NCI-H187 (cell line): ENCODE measurements at regions not wholly inside any gene's neighbourhood (a gene's known extent, or its start where the extent isn't known, plus 50 kb on each side); places are given as distances from the start of the nearest gene placed in this dataset.
"Not testable (repeated sequence)": the region's sequence is repeated elsewhere in the genome, so short reads cannot be mapped to it uniquely, and the experiment has no call there.

Source experiments
- DNase-seq, 2 experiments: peaks; one replicate each; lab custom pipeline; 2025; lab: John Stamatoyannopoulos, UW

DNA sequence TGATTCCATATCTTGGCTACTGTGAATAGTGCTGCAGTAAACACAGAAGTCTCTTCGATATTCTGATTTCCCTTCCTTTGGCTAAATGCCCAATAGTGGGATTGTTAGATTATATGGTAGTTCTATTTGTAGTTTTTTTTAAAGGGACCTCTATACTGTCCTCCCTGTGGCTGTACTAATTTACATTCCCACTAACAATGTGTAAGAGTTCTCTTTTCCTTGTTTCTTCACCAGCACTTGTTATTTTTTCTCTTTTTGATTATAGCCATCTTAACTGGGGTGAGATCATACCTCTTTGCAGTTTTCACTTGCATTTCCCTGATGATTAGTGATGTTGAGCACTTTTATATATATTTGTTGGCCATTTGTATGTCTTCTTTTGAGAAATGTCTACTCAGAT, 102.0 kb downstream of the CARTPT start:
- DNase-seq: no peak

DNA sequence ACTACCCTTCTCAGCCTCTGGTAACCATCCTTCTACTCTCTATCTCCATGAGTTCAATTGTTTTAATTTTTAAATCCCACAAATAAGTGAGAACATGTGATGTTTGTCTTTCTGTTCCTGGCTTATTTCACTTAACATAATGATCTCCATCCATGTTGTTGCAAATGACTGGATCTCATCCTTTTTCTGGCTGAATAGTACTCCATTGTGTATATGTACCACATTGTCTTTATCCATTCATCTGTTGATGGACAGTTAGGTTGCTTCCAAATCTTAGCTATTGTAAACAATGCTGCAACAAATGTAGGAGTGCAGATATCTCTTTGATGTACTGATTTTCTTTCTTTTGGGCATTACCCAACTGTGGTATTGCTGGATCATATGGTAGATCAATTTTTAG, 103.0 kb downstream of the CARTPT start:
- DNase-seq: not testable (repeated sequence)

- DNase-seq: no peak
These were observed 106.9 kb downstream of the CARTPT start for GRCh38 chr5:71825992-71826391.

DNA sequence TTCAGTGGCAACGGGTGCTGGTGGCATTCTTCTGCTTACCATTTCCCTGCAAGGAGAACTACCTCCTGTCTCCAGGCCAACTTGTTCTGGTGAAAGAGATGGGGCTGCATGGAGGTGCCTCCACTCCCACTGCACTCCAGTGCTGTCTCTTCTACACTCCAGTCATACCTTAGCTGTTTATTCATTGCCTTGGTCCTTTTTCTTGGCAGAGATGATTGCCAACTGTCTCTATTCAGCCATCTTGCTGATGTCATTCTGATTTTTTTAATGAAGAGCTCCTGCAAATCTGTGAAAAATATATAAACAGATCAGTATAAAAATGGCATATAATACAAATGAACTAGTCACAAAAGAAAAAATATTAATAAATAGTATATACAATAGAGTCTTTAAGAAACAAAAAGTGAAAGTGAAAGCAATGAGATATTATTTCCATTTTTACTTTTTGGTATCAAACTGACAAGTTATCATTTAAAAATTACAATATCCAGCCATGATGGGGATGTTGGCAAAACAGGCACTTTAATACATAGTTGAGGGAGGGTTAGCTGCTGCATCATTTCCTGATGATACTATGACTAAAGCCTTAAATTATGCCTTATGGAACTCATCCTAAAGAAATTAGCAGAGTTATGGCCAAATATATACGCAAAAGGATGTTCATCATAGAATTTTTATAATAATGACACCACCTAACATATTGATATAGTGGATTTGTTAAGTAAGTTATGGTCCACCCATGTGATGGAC, 109.4 kb downstream of the CARTPT start:
- no peak for DNase-seq

- DNase-seq: no peak
These were observed 110.1 kb downstream of the CARTPT start for GRCh38 chr5:71829206-71829605.

DNA sequence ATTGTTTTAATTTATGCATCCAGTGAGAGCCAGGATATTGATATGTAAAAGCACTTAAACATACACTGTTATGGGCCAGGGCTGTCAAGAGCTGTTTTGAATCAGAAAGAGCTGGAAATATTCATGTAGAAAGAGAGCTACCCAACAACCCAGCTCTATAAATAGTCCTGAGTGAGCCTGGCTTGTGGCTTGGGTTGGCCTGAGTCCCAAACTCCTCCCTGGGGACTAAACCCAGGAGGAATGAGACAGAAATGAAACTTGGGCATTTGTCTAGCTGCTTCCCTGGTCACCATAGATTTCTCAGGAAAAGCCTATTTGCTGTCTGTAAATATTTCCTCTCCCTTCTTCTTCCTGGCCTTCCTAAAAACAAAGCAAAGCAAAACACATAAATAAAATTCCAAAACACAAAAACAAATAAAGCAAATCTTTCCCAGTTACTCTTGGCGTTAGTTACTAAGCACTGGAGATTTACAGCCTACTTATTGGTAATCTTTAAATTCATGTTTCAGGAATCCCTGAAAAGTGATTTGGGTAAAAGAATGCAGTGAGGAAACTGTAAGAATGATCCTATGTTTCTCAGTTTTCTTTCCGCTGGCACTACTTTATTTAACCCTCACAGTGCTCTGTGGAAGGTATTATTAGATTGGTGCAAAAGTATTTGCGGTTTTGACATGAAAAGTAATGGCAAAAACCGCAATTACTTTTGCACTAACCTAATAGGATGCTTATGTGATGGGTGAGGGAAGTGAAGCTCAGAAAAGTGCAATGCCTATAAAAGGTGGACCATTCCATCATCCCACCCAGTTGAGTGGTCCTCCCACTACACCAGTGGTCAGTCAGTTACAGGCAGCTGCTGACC, 111.8 kb downstream of the CARTPT start:
- DNase-seq: peak; percentile 78 to 83

- DNase-seq: no peak
These were observed 114.0 kb downstream of the CARTPT start for GRCh38 chr5:71832812-71833715.

DNA sequence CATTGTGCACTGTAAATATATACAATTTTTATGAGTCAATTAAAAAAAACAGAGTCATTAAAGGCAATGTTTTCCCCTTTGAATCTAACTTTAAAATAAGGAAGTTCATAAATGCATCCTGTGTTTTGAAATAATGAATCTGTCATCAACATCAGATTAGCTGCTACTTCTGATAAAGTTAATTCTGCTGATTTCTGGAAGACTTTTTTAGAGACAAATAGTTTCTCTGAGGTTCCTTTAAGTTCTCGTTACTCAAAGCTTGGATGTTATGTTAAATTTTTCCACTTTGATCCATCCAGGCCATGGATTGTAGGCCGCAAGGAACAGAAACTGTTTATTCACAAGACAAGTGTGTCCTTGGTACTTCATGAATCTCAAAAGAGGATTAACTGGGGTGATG, 115.5 kb downstream of the CARTPT start:
- DNase-seq: no peak

GRCh38 chr5:71836084-71836483, 117.0 kb downstream of the CARTPT start:
- DNase-seq: no peak

GRCh38 chr5:71836559-71837112, 117.6 kb downstream of the CARTPT start:
- DNase-seq: no peak

DNA sequence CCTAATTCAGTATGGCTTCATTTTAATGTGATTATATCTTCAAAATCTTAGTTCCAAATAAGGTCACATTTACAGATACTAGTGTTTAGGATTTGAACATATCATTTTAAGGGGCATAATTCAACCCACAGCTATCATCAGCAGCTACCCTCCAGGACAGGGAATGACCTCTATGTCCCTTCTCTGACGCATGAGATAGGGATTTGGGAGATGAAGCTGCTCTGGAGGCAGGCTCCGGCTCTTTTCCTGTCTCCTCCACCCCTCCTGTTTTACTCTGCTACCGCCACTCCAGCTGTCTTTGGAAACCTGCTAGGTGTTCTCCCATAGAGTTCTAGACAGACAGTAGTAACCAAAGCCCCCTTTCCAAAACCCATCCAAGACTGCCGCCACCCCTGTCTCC, 119.2 kb downstream of the CARTPT start:
- DNase-seq: no peak

DNA sequence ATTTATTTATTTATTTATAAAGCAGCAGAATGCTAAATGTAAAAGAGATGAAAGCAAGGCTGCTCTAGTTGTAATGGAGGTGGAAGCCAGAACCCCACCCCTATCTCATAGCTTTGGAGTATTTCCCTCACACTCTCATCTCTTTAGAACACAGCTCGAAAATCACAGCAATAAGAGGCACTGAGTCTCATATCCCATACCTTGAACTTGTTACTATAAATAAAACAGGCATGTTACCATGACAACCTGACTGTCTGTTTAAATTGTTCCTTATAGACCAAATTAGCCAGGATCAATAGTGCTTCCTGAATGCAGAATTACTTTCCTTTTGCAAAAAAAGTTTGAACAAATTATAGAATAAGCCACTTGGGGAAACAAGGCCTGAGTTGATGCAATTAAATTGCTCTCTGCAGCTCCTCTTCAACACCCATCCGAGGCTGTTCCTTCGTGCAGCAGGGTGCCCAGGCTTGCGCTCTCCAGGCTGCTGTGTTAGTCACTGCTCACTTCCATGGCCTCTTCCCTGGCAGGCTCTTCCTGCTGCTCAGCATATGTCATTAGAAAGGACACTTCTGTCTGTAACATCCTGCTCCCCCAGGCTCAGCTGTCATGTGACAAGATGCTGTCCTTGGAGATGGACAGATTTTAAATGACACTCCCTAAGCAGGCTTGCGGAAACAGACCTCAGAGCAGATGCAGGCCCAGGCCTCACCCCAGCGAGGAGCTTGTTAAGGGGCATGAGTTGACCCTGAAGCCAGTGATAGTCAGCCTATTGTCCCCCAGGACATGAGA, 120.2 kb downstream of the CARTPT start:
- DNase-seq: no peak

DNA sequence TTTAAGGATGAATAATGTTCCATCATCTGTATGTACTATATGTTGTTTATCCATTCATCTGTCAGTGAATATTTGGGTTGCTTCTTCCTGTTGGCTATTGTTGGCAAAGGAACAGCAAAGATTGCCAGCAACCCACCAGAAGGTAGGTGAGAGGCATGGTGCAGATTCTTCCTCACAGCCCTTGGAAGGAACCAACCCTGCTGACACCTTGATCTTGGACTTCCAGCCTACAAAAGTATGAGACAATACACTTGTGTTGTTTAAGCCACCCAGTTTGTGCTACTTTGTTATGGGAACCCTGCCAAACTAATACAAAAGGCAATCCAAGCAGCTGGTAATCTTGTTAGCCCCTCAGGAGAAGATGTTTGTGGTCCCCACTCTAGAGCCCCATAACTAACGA, 122.0 kb downstream of the CARTPT start:
- DNase-seq: no peak

DNA sequence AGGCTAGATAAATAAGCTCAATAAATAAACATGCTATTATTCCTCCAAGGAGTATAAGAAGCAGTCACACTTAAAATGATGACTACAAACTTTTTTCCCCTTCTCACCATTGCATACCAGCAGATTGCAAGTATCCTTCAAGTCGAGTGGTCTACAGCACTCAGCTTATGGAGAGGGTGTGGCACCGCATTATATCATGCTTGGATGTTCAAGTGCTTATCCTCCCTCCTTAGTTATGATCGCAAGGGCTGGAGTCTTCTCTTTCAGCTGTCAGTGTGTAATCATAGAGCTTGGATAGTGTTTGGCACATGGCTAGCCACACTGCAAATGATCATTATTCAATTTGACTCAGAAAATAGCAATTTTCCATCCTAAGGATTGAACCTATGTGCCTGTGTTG, 124.0 kb downstream of the CARTPT start:
- DNase-seq: no peak

- DNase-seq: no peak
These were observed 125.8 kb downstream of the CARTPT start for GRCh38 chr5:71844862-71845261.

DNA sequence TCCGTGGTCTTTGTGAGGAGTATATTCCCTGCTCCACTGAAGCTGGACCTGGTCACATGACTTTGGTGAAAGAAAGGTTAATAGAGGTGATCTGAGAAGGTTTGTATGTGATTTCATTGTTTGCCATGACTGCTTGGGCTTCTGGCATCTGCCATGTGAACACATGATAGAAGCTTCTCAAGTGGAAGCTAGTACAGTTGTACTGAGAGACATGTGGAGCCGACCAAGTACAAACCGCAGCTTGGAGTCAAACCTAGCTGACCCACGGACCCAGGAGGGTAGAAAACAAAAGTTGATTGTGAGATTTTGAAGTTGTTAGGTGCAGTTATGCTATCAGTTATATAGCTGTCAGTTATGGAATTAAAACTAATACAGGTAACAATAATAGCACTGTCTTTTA, 140.4 kb downstream of the CARTPT start:
- DNase-seq: no peak

- no peak for DNase-seq
These were observed 141.0 kb downstream of the CARTPT start for GRCh38 chr5:71860048-71860447.

DNA sequence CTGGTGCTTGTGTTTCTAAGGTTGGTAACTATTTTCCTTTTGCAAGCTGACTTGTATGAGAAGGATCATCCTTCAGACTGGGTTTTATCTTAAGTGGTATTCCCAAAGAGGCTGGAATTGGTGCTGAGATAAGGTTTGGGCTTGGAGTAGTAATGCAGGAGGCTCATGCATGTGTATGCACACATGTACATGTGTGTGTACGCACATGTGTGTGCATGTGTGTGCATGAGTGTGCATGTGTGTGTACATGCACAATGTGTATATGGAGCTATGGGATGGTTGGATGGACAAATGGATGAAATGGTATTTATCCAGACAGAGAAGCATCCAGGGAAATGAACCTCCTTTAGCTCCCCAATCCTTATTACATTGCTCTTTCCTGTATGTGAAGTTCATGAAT, 142.6 kb downstream of the CARTPT start:
- DNase-seq: no peak

GRCh38 chr5:71862087-71862486, 143.0 kb downstream of the CARTPT start:
- DNase-seq: no peak

GRCh38 chr5:71862507-71863060, 143.5 kb downstream of the CARTPT start:
- DNase-seq: no peak
